Embryonic facial prominence (tissue), 1 donor: ENCODE measurements at regions not wholly inside any gene's neighbourhood (a gene's known extent, or its start where the extent isn't known, plus 50 kb on each side); places are given as distances from the start of the nearest gene placed in this dataset.
"Not testable (repeated sequence)": the region's sequence is repeated elsewhere in the genome, so short reads cannot be mapped to it uniquely, and the experiment has no call there.

Source experiments
- DNase-seq: peaks from one replicate; pipeline ENCODE4 v3.0.0-alpha.2; 2016; ENCODE audit errors: extremely low spot score

- no peak for DNase-seq
These were observed 216.7 kb upstream of the SSTR1 start for GRCh38 chr14:37991027-37991426.

DNA sequence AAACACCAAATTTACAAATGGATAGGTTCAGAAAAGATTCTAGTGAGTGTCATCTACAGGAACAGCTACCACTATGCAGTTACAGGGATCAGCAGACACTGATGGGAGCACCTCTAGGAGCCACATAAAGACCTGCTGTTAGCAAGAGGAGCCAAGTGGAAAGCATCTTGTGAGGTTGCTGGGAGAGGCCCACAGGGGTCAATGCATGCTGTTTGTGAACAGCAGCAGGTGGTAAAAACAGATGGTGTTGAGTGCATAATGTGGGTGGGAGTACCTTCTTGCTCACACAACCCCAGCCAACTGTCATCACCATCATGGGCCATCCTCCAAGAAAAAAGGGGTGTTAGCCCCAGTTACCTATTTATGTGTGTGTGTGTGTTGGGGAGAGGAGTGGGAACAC lies 215.2 kb upstream of the SSTR1 start:
- no peak for DNase-seq

DNA sequence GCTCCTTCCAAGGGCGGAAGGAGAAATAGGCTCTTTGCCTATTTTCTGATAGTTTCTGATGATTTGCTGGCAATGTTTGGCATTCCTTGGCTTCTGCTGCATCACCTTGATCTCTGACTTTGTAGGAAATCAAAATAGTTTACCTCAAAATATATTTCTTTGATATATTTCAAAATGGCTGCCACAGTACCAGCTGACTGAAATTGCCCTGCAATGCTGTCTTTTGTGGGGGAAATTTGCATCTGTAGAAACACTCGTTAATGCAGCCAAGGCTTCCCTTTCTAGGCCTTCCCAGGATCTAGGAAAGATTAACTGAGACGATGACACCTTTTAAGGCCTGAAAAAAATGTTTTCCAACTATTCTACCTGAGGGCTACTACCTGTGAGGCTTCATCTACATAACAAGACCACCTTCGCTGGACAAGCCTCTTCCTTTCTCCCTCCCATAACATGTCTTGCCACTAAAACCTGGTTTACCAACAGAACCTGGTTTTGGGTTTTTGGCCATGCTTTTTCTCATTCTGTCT lies 212.8 kb upstream of the SSTR1 start:
- DNase-seq = no peak

GRCh38 chr14:37997017-37997416 lies 210.7 kb upstream of the SSTR1 start:
- no peak for DNase-seq

- DNase-seq = no peak
These were observed 207.4 kb upstream of the SSTR1 start for GRCh38 chr14:38000340-38000739.

GRCh38 chr14:38001501-38001900 lies 206.2 kb upstream of the SSTR1 start:
- no peak for DNase-seq

GRCh38 chr14:38003746-38004609 lies 203.7 kb upstream of the SSTR1 start:
- DNase-seq = no peak

GRCh38 chr14:38004610-38004879 lies 203.2 kb upstream of the SSTR1 start:
- no peak for DNase-seq

GRCh38 chr14:38011156-38011555 lies 196.5 kb upstream of the SSTR1 start:
- not testable (repeated sequence) for DNase-seq

DNA sequence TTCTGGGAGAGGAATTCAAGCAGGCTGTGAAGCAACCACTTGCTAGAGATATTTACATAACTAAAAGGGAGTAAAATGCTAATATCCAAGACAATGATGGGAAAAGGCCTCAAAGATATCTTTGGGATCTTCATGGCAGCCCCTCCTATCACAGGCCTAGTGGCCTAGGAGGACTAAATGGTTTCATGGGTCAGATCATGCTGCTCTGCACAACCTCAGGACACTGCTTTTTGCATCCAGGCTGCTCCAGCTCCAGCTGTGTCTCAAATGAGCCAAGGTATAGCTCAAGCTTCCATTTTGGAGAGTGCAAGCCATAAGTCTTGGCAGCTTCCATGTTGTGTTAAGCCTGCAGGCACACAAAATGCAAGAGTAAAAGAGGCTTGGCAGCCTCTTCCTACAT lies 195.6 kb upstream of the SSTR1 start:
- no peak for DNase-seq

- DNase-seq = no peak
These were observed 191.2 kb upstream of the SSTR1 start for GRCh38 chr14:38016497-38016896.

GRCh38 chr14:38021861-38022260 lies 185.8 kb upstream of the SSTR1 start:
- DNase-seq = no peak

DNA sequence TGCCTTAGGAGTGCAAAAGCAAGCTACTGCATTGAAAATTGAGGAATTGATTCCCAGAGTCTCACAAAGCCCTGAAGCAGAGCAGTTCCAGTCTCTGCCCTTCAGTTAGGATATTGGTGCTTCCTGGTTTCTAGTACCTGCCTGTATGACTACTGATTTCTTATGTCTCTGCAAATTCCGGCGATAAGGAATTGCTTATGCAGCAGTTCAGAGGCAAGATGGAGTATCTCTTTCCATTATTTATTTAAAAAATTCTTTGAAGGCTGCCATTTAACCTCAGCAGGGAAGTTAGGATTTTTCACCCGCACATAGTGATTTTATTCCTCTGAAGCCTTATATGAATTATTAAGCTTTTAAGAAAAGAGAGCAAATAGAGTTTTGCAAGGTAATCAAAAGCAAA lies 184.9 kb upstream of the SSTR1 start:
- DNase-seq = no peak

DNA sequence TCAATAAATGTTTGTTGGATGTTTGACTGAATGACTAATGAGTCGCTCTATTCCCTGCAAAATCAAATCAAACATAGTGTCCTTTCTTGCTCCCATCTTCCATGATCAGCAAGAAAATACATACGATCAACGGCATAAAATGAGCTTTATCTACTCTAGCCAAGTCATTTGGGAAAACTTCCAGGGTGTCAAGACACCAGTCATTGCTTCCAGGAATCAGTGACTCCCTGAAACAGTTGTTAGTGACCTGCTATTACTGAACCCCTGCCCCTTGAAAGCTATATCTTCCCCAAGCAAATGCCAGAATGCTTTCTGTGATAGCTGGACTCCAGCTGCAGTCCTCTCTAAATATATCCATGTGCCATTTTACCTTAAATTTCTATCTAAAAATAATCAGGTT lies 169.5 kb upstream of the SSTR1 start:
- DNase-seq = no peak

- no peak for DNase-seq
These were observed 168.7 kb upstream of the SSTR1 start for GRCh38 chr14:38038986-38039385.

DNA sequence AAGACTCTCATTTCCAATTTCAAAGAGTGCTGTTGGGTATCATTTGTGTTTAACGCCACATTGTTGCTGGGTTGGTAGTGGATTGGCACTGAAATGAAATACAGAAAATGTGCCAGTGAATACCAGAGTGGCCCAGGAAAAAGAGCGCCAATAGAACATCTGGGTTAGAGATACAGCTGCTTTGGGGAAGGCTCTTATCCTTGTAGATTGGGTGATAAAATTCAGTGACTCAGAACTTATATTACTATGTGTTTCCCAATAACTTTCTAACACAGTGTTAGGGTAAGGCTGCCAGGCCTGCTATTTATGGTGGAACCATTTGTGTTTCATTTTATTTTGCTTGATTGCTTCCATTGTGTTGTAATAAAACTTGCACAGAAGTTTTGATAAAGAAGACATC lies 168.2 kb upstream of the SSTR1 start:
- DNase-seq = no peak

- no peak for DNase-seq
These were observed 167.3 kb upstream of the SSTR1 start for GRCh38 chr14:38040411-38040810.

- no peak for DNase-seq
These were observed 165.4 kb upstream of the SSTR1 start for GRCh38 chr14:38042322-38042721.

GRCh38 chr14:38044710-38045109 lies 163.0 kb upstream of the SSTR1 start:
- no peak for DNase-seq

DNA sequence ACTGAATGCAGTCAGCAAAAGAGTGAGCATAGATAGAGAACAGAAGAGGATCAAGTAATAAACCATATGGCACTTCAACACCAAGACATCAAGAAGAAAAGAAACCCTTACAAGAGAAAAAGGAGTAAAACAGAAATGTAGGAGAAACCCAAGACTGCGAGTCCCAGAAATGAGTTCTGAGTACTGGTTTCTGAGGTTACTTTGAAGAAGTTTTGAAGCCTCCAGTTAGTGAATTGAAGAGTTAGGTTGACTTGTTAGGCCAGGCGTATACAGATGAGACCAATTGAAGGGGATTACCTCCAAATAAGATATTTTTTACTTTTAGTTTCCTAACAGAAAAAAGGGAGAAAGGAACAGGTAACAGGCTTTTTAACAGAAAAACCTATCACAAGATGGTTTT lies 162.2 kb upstream of the SSTR1 start:
- no peak for DNase-seq

- DNase-seq = no peak
These were observed 161.5 kb upstream of the SSTR1 start for GRCh38 chr14:38046160-38046559.

DNA sequence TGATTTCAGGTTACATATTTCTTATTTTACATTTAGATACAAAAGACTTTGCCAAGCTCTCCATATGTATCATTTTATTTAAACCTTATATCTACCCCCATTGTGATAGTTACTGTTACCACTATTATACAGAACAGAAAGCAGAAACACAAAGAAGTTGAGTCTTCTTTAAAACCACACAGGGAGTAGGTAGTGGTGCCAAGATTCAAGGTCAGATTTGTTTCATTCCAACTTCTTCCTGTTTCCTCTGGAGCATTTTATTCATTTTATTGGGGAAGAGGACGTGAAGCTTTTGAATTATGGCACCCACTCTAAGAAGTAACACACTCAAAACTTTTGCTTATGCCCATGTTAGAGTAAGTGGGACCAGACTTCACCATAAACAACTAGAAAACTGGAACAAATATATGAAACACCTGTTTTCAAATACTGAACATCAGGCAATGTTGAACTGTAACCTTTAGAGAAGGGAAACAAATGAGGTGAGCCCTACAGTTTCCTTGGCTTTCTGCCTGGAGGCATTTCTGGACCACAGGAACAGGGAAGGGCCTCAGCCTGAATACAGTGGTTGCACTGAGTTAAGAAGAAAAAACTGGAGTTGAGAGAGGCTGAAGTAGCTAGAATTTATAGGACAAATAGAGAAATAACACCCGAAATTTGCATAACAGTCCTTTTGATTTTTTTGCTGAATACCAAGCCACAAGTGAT lies 160.4 kb upstream of the SSTR1 start:
- DNase-seq = no peak

GRCh38 chr14:38053666-38054065 lies 154.0 kb upstream of the SSTR1 start:
- no peak for DNase-seq
